NCI-H2196 (cell line): ENCODE measurements at regions not wholly inside any gene's neighbourhood (a gene's known extent, or its start where the extent isn't known, plus 50 kb on each side); places are given as distances from the start of the nearest gene placed in this dataset.
"Not testable (repeated sequence)": the region's sequence is repeated elsewhere in the genome, so short reads cannot be mapped to it uniquely, and the experiment has no call there.

ENCODE experiments used
- DNase-seq: peaks from one replicate; lab custom pipeline; 2025; ENCODE audit not compliant: unreplicated experiment; lab: John Stamatoyannopoulos, UW

GRCh38 chr6:134642279-134642678 lies 307.6 kb downstream of the ALDH8A1 start:
- DNase-seq = no peak

- peak; percentile 63 for DNase-seq
Observed at GRCh38 chr6:134640975-134641429, 308.9 kb downstream of the ALDH8A1 start.

GRCh38 chr6:134640229-134640628 lies 309.7 kb downstream of the ALDH8A1 start:
- no peak for DNase-seq

- DNase-seq = no peak
Observed at GRCh38 chr6:134637847-134638437, 312.0 kb downstream of the ALDH8A1 start.

- no peak for DNase-seq
Observed at GRCh38 chr6:134637282-134637681, 312.6 kb downstream of the ALDH8A1 start.

GRCh38 chr6:134636186-134636799 lies 313.6 kb downstream of the ALDH8A1 start:
- no peak for DNase-seq

GRCh38 chr6:134634966-134635365 lies 314.9 kb downstream of the ALDH8A1 start:
- no peak for DNase-seq

- DNase-seq = no peak
Observed at GRCh38 chr6:134634466-134634865, 315.4 kb downstream of the ALDH8A1 start.

GRCh38 chr6:134632982-134633940 lies 315.3 kb upstream of the SGK1 start:
- DNase-seq = not testable (repeated sequence)

GRCh38 chr6:134632024-134632423 lies 314.1 kb upstream of the SGK1 start:
- DNase-seq = no peak

- DNase-seq = no peak
Observed at GRCh38 chr6:134631398-134631924, 313.5 kb upstream of the SGK1 start.

GRCh38 chr6:134630508-134631121 lies 312.7 kb upstream of the SGK1 start:
- DNase-seq = no peak

- DNase-seq = no peak
Observed at GRCh38 chr6:134628154-134628553, 310.2 kb upstream of the SGK1 start.

- DNase-seq = no peak
Observed at GRCh38 chr6:134627707-134628106, 309.8 kb upstream of the SGK1 start.

- no peak for DNase-seq
Observed at GRCh38 chr6:134626589-134626988, 308.7 kb upstream of the SGK1 start.

- DNase-seq = no peak
Observed at GRCh38 chr6:134626086-134626485, 308.2 kb upstream of the SGK1 start.

GRCh38 chr6:134624781-134625180 lies 306.9 kb upstream of the SGK1 start:
- DNase-seq = no peak

GRCh38 chr6:134623401-134623800 lies 305.5 kb upstream of the SGK1 start:
- no peak for DNase-seq

GRCh38 chr6:134622382-134623173 lies 304.7 kb upstream of the SGK1 start:
- no peak for DNase-seq

- DNase-seq = no peak
Observed at GRCh38 chr6:134621858-134622257, 303.9 kb upstream of the SGK1 start.
